ENCODE measurements at regions not wholly inside any gene's neighbourhood (a gene's known extent, or its start where the extent isn't known, plus 50 kb on each side); places are given as distances from the start of the nearest gene placed in this dataset.
"Not testable (repeated sequence)": the region's sequence is repeated elsewhere in the genome, so short reads cannot be mapped to it uniquely, and the experiment has no call there.

- not testable (repeated sequence) for TF ChIP-seq CTCF (conservative IDR thresholded peaks at IDR 0.05; ENCODE audit: low read depth, low read length); EZH2 (IDR thresholded peaks at IDR 0.05; ENCODE audit: borderline replicate concordance, low read depth, low read length, poor library complexity, severe bottlenecking)
Observed at GRCh38 chr1:149267287-149267686, 163.9 kb upstream of the NBPF9 start.
